ENCODE measurements at regions not wholly inside any gene's neighbourhood (a gene's known extent, or its start where the extent isn't known, plus 50 kb on each side); places are given as distances from the start of the nearest gene placed in this dataset.

DNA sequence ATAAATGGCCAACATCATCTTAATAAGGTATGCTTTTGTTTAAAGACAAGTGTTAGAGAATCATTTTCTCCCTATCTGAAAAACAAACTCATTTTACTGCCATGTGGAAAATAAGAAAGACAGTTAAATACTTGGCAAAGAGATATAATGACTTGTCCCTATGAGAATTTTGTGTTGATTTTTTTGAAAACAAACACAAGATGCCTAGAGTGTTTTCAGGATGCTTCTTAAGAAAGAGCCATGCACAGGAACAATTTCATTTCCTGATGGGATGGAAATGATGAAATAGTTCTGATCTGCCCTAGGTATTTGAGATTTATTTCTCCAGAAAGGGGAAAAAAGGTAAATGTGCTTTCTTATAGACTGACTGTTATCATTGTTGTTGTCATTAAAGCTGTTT is 237.5 kb upstream of the GNAI1 start:
- Histone ChIP-seq H3K9ac (ENCODE audit: extremely low read depth, low read length, poor library complexity, severe bottlenecking) (no peak overlapping the region), H3K4me1 (ENCODE audit: control insufficient read depth, insufficient read depth, low read length) (no peaks in the 10 kb centered on the region), H3K9me3 (ENCODE audit: control insufficient read depth, low read length) (no peaks in the 10 kb centered on the region), H3K36me3 (ENCODE audit: control insufficient read depth, insufficient read depth, low read length) (no peaks in the 10 kb centered on the region), H3K4me3 (ENCODE audit: low read length) (no peak overlapping the region), H3K27ac (ENCODE audit: low read depth, low read length) (no peak overlapping the region), H3K27me3 (ENCODE audit: control insufficient read depth, insufficient read depth, low read length, poor library complexity, severe bottlenecking) (no peaks in the 10 kb centered on the region)
- no peak for DNase-seq
- Mint-ChIP-seq H3K4me3 (no peak overlapping the region), H3K36me3 (ENCODE audit: low read depth) (no peaks in the 10 kb centered on the region), H3K27me3 (ENCODE audit: insufficient read depth) (no peaks in the 10 kb centered on the region), H3K27ac (no peak overlapping the region), H3K9me3 (no peaks in the 10 kb centered on the region), H3K4me1 (no peaks in the 10 kb centered on the region)
- TF ChIP-seq, protein P1, sequence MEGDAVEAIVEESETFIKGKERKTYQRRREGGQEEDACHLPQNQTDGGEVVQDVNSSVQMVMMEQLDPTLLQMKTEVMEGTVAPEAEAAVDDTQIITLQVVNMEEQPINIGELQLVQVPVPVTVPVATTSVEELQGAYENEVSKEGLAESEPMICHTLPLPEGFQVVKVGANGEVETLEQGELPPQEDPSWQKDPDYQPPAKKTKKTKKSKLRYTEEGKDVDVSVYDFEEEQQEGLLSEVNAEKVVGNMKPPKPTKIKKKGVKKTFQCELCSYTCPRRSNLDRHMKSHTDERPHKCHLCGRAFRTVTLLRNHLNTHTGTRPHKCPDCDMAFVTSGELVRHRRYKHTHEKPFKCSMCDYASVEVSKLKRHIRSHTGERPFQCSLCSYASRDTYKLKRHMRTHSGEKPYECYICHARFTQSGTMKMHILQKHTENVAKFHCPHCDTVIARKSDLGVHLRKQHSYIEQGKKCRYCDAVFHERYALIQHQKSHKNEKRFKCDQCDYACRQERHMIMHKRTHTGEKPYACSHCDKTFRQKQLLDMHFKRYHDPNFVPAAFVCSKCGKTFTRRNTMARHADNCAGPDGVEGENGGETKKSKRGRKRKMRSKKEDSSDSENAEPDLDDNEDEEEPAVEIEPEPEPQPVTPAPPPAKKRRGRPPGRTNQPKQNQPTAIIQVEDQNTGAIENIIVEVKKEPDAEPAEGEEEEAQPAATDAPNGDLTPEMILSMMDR (conservative IDR thresholded peaks at IDR 0.05), result no peak

DNA sequence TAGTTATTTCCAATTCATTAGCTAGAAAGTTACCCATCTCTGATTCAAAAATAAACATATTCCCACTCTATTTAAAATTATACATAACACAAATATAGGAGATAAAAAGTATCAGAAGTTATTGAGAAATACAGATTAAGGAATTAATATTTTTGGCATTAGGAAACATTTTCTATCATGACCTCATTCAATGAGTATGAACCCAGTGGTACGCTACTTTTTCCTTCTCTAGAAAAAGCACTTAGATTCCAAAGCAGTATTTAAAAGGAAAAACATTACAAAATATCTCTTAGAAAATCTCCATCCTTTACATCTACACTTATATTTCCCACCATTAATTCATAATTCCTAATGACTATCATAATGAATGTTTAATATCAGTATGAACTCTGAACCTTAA is 240.6 kb upstream of the GNAI1 start:
- no peak overlapping the region for H3K27ac ChIP-seq (ENCODE audit: low read depth, low read length)
- H3K9ac ChIP-seq (ENCODE audit: extremely low read depth, low read length, poor library complexity, severe bottlenecking), result no peak overlapping the region
- H3K4me1 Mint-ChIP-seq, result no peaks in the 10 kb centered on the region
- TF ChIP-seq, protein P1 (conservative IDR thresholded peaks at IDR 0.05), result no peak
- H3K4me3 Mint-ChIP-seq, result no peak overlapping the region
- H3K36me3 ChIP-seq (ENCODE audit: control insufficient read depth, insufficient read depth, low read length), result no peaks in the 10 kb centered on the region
- H3K27ac Mint-ChIP-seq, result no peak overlapping the region
- H3K4me3 ChIP-seq (ENCODE audit: low read length), result no peak overlapping the region
- no peaks in the 10 kb centered on the region for H3K9me3 Mint-ChIP-seq
- WGBS, 2 experiments (ENCODE audit: insufficient coverage in 1 of 2, insufficient read length in 1 of 2), result 100% methylated on average over 1 of the region's 1 CpG
- no peaks in the 10 kb centered on the region for H3K36me3 Mint-ChIP-seq (ENCODE audit: low read depth)
- no peak for DNase-seq
- no peaks in the 10 kb centered on the region for H3K27me3 ChIP-seq (ENCODE audit: control insufficient read depth, insufficient read depth, low read length, poor library complexity, severe bottlenecking)
- H3K27me3 Mint-ChIP-seq (ENCODE audit: insufficient read depth), result no peaks in the 10 kb centered on the region
- no peaks in the 10 kb centered on the region for H3K4me1 ChIP-seq (ENCODE audit: control insufficient read depth, insufficient read depth, low read length)
- H3K9me3 ChIP-seq (ENCODE audit: control insufficient read depth, low read length), result no peaks in the 10 kb centered on the region

DNA sequence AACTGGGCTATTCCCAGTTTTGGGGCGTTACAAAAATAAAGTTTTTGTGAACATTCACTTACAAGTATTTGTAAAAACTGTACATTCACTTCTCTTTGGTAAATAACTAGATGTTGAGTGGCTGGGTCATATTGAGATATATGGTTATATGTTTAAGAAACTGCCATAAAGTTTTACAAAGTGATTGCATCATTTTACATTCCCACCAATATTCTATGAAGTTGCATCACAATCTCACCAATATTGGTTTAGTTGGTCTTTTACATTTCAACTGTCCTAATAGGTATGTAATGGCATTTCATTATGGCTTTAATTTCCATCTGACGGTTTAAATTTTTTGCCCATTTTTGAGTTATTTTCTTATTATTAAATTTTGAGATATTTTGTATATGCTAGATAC is 251.7 kb upstream of the GNAI1 start:
- Histone ChIP-seq H3K4me3 (ENCODE audit: low read length) (no peak overlapping the region), H3K36me3 (ENCODE audit: control insufficient read depth, insufficient read depth, low read length) (no peaks in the 10 kb centered on the region), H3K27ac (ENCODE audit: low read depth, low read length) (no peak overlapping the region), H3K4me1 (ENCODE audit: control insufficient read depth, insufficient read depth, low read length) (no peaks in the 10 kb centered on the region), H3K9me3 (ENCODE audit: control insufficient read depth, low read length) (no peaks in the 10 kb centered on the region), H3K9ac (ENCODE audit: extremely low read depth, low read length, poor library complexity, severe bottlenecking) (no peak overlapping the region), H3K27me3 (ENCODE audit: control insufficient read depth, insufficient read depth, low read length, poor library complexity, severe bottlenecking) (no peaks in the 10 kb centered on the region)
- no peak for DNase-seq
- Mint-ChIP-seq H3K9me3 (no peaks in the 10 kb centered on the region), H3K4me1 (no peaks in the 10 kb centered on the region), H3K27ac (no peak overlapping the region), H3K4me3 (no peak overlapping the region), H3K36me3 (ENCODE audit: low read depth) (no peaks in the 10 kb centered on the region), H3K27me3 (ENCODE audit: insufficient read depth) (peaks cover 2% of the 10 kb centered on the region)
- TF ChIP-seq, protein P1 (conservative IDR thresholded peaks at IDR 0.05), result no peak
- WGBS, 2 experiments (ENCODE audit: insufficient coverage in 1 of 2, insufficient read length in 1 of 2), result 81% methylated on average over 2 of the region's 2 CpGs; no CpG with 5 or more reads in 1 of the 2 experiments

Data from endodermal cell (in vitro differentiated cells).